Fibroblast of villous mesenchyme (primary cell): ENCODE measurements at regions not wholly inside any gene's neighbourhood (a gene's known extent, or its start where the extent isn't known, plus 50 kb on each side); places are given as distances from the start of the nearest gene placed in this dataset.

Experiments
- DNase-seq: peaks from one replicate; pipeline ENCODE4 v3.0.0-alpha.2; 2010; ENCODE audit warnings: low read depth
- H3K4me3 ChIP-seq: 2 replicates; pipeline ENCODE4 v1.5.1; 2011; ENCODE audit warnings: low read depth, mild to moderate bottlenecking, low read length
- CTCF ChIP-seq: IDR thresholded peaks from 2 replicates; pipeline ENCODE4 v1.5.1; 2012; ENCODE audit warnings: low read depth, mild to moderate bottlenecking, low read length; ENCODE audit not compliant: insufficient read depth

GRCh38 chr7:124680304-124680703 is 85.3 kb downstream of the GPR37 start:
- no peak overlapping the region for H3K4me3 ChIP-seq
- no peak for TF ChIP-seq CTCF
- DNase-seq, result no peak

- no peak for DNase-seq
- no peak overlapping the region for H3K4me3 ChIP-seq
- TF ChIP-seq CTCF, result no peak
Observed at GRCh38 chr7:124679586-124680225, 85.9 kb downstream of the GPR37 start.

GRCh38 chr7:124679146-124679545 is 86.4 kb downstream of the GPR37 start:
- DNase-seq, result no peak
- no peak overlapping the region for H3K4me3 ChIP-seq
- TF ChIP-seq CTCF, result no peak

- TF ChIP-seq CTCF, result no peak
- H3K4me3 ChIP-seq, result no peak overlapping the region
- DNase-seq, result no peak
Observed at GRCh38 chr7:124674451-124674850, 91.1 kb downstream of the GPR37 start.

GRCh38 chr7:124672011-124672410 is 93.6 kb downstream of the GPR37 start:
- no peak overlapping the region for H3K4me3 ChIP-seq
- no peak for TF ChIP-seq CTCF
- peak; percentile 12 for DNase-seq

- no peak overlapping the region for H3K4me3 ChIP-seq
- peak; percentile 16 for DNase-seq
- no peak for TF ChIP-seq CTCF
Observed at GRCh38 chr7:124667312-124668153, 98.1 kb downstream of the GPR37 start.
